Epithelial cell of proximal tubule (primary cell): ENCODE measurements at regions not wholly inside any gene's neighbourhood (a gene's known extent, or its start where the extent isn't known, plus 50 kb on each side); places are given as distances from the start of the nearest gene placed in this dataset.
"Not testable (repeated sequence)": the region's sequence is repeated elsewhere in the genome, so short reads cannot be mapped to it uniquely, and the experiment has no call there.

Source experiments
- DNase-seq: peaks from one replicate; pipeline ENCODE4 v3.0.0-alpha.2; 2011; ENCODE audit warnings: low read depth
- H3K4me3 ChIP-seq: 2 replicates; pipeline ENCODE4 v1.5.1; 2011; ENCODE audit warnings: low read depth, mild to moderate bottlenecking, low read length
- CTCF ChIP-seq: conservative IDR thresholded peaks from 2 replicates; pipeline ENCODE4 v1.5.1; 2012; ENCODE audit warnings: low read depth, mild to moderate bottlenecking, low read length

GRCh38 chr4:162853788-162854187 is 312.9 kb downstream of the NAF1 start:
- H3K4me3 ChIP-seq, result no peak overlapping the region
- no peak for DNase-seq
- TF ChIP-seq CTCF, result no peak

GRCh38 chr4:162852642-162853041 is 314.0 kb downstream of the NAF1 start:
- no peak overlapping the region for H3K4me3 ChIP-seq
- DNase-seq, result no peak
- TF ChIP-seq CTCF, result no peak

- peak; percentile 46 for DNase-seq
- not testable (repeated sequence) for H3K4me3 ChIP-seq
Measured at GRCh38 chr4:162851241-162851758, 315.4 kb downstream of the NAF1 start.

- no peak overlapping the region for H3K4me3 ChIP-seq
- no peak for TF ChIP-seq CTCF
- DNase-seq, result peak; percentile 46
Measured at GRCh38 chr4:162849937-162850336, 316.8 kb downstream of the NAF1 start.

GRCh38 chr4:162847945-162848549 is 318.6 kb downstream of the NAF1 start:
- no peak for DNase-seq
- TF ChIP-seq CTCF, result no peak
- no peak overlapping the region for H3K4me3 ChIP-seq

- H3K4me3 ChIP-seq, result no peak overlapping the region
- DNase-seq, result no peak
- no peak for TF ChIP-seq CTCF
Measured at GRCh38 chr4:162841753-162842152, 324.9 kb downstream of the NAF1 start.

- TF ChIP-seq CTCF, result peak; percentile 14
Measured at GRCh38 chr4:162839814-162840213, 326.9 kb downstream of the NAF1 start.

More at GRCh38 chr4:162839814-162840213, 326.9 kb downstream of the NAF1 start:
- no peak overlapping the region for H3K4me3 ChIP-seq
- DNase-seq, result no peak
